Midbrain (tissue), 1 donor: ENCODE measurements at regions not wholly inside any gene's neighbourhood (a gene's known extent, or its start where the extent isn't known, plus 50 kb on each side); places are given as distances from the start of the nearest gene placed in this dataset.
"Not testable (repeated sequence)": the region's sequence is repeated elsewhere in the genome, so short reads cannot be mapped to it uniquely, and the experiment has no call there.

Experiments used
- DNase-seq: peaks from one replicate; lab custom pipeline; 2025; lab: John Stamatoyannopoulos, UW

- DNase-seq, result not testable (repeated sequence)
Observed at GRCh38 chrX:131893857-131894256, 129.2 kb upstream of the STK26 start.

DNA sequence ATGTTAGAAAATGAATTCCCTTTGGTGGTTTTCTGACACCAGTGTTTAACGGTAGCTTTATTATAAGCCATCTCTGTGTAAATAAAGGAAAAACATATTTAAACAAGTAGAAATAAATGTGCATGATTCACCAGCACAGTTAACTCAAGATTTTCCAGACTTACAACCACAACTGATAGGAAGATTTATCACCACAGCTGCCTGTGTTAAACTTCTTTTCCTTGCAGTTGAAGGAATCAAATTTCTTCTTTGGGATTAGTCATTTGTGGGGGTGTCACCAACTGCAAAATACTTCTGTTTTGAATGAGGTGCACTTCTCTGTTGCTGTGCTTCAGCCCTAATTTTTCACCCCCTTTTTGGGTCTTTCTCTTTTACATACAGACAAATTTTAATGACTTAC lies 128.1 kb upstream of the STK26 start:
- no peak for DNase-seq

GRCh38 chrX:131895807-131896206 lies 127.3 kb upstream of the STK26 start:
- no peak for DNase-seq

DNA sequence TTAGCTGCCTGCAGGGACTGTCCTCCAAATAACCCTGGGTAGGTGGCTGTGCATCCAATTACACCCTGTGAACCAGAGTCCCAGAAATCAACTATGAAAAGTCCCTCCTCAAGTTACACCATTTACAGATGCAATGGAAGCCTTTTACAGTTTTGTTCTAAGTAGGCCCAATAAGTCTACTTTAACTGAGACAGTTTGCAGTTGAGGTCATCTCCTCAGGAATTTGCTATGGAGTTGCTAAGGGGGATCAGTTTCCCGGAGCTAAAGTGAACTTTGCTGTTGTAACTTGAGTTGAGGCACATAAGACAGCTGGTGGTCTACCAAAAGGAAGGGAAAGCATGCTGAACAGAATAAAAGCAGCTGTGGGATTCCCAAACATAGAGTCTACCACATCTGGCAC lies 121.6 kb upstream of the STK26 start:
- no peak for DNase-seq

GRCh38 chrX:131907488-131908314 lies 115.4 kb upstream of the STK26 start:
- no peak for DNase-seq

- no peak for DNase-seq
Observed at GRCh38 chrX:131910586-131910985, 112.5 kb upstream of the STK26 start.

DNA sequence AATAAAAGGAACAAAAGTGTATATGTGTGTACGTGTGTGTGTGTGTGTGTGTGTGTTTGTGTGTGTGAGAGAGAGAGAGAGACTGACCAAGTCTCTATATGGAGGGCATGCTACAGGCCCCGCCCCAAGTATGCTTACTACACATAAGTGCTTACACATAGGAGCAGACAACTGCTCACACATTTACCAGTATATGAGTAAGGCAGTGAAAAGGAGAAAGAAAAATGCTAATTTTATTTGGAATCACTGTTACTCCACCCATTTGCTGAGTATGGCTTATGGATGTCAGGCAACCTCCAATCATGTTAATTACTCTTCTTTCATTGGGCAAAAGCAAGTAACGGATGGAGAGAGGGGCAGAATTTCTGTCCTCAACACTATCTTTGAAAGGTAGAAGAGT lies 107.6 kb upstream of the STK26 start:
- DNase-seq, result no peak

- DNase-seq, result no peak
Observed at GRCh38 chrX:131917588-131917987, 105.5 kb upstream of the STK26 start.

GRCh38 chrX:131918839-131919238 lies 104.3 kb upstream of the STK26 start:
- no peak for DNase-seq

DNA sequence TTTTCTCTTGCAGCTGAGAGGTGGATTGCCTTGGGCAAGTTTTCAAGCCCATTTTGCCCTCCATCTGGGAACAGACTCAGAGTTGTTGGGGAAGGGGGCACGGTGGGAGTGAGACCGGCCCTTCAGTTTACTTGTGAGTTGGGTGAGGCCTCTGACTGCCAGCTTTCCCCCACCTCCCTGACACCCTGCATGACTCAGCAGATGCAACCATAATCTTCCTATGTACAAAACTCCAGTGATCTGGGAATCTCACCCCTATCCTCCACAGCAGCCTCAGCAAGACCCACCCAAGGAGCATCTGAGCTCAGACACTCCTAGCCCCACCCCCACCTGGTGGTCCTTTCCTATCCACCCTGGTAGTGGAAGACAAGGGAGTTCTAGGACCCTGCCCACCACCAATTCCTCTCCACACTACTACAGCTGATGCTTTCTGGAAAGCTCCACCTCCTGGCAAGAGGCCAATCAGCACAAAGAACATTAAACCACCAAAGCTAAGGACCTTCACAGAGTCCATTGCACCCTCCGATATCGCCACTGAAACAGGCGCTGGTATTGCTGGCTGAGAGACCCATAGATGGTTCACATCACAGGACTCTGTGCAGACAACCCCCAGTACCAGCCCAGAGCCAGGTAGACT lies 99.4 kb upstream of the STK26 start:
- no peak for DNase-seq

DNA sequence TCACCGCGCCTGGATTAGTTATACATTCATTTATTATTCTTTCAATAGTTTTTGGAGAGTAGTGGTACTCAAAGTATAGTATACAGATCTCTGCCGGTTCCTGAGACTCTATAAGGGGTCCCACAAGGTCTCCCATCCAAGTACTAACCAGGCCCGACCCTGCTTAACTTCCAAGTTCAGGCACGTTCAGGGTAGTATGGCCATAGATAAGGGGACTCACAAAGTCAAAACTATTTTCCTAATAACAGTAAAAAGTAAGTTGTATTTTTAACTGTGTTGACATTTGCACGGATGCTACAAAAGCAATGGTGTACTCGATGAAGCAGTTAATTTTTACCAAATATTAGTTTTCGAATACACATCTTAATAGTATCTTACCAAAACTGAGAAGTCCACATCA lies 84.4 kb upstream of the STK26 start:
- DNase-seq, result no peak

DNA sequence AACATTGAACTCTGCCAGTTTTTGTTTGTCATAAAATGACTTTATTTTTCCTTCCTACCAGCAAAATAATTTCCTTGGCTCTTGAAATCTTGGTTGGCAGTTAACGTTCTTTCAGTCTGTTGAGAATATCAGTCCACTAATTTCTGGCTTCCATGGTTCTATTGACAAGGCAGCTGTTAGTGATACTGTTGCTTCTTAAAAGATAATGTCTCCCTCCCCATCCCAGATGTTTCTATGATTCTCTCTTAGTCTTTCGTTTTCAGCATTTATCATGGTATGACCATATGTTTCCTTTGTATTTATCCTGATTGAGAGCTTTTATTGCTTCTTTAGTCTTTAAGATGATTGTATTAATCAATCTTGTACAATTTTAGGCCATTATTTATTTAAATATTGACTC lies 81.1 kb upstream of the STK26 start:
- no peak for DNase-seq

GRCh38 chrX:131944936-131945902 lies 77.9 kb upstream of the STK26 start:
- DNase-seq, result no peak

GRCh38 chrX:131951166-131951565 lies 71.9 kb upstream of the STK26 start:
- no peak for DNase-seq

DNA sequence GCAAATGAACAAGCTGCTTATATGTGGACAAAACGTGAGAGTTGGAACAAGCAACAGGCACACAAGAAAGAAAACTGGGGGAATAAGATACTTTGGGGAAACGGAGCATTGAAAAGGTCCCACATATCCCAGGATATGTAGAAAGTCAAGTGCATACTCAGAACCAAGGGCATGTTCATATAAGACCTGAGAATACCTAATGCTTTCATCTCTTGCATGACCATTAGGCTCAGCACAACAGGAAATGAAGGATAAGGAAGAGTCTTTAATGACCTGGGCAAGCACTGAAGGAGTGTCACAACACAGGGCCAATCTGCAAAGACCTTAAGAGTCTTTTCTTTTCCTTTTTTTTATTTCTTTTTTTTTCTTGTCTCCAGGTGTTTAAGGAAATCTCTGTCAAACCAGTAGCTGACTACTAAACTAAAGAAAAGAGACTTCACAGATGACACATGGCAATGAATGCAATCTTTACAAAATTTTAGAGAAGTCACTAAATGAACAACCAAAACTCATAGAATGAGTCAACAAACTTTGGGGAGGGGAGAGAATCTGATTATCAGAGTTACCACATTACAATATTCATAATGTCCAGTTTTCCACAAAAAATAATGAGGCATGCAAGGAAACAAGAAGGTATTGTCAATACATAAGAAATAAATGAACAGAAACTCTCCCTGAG lies 67.9 kb upstream of the STK26 start:
- no peak for DNase-seq

DNA sequence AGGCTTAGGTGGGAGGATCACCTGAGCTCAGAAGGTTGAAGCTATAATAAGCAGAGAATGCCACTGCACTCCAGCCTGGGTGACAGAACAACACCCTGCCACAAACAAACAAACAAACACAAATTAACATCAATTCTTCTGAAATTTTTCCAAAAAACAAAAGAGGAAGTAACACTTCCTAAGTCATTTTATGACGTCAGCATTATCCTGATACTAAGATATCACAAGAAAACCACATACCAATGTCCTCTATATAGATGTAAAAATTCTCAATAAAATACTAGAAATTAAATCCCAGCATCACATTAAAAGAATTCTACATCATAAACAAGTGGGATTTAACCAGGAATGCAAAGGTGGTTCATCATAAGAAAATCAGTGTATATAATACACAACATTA lies 64.4 kb upstream of the STK26 start:
- DNase-seq, result no peak

GRCh38 chrX:131970347-131970746 lies 52.8 kb upstream of the STK26 start:
- DNase-seq, result no peak
